A673 (cell line): ENCODE measurements at regions not wholly inside any gene's neighbourhood (a gene's known extent, or its start where the extent isn't known, plus 50 kb on each side); places are given as distances from the start of the nearest gene placed in this dataset.
A peak's percentile ranks its signal among the peaks of the same experiment; 100 is the strongest.

ENCODE experiments used
- BruUV-seq: library from RNA; stranded (reverse); fragments of 400-500 nt; replicated peaks from 2 replicates; lab custom pipeline; 2021; lab: Mats Ljungman, UMichigan
- CTCF ChIA-PET: fragments of 300-600 bp; sonication (Branson Sonifier 250); formaldehyde crosslinking; loops from one replicate; lab custom pipeline; 2022; ENCODE audit warnings: antibody characterized with exemption; lab: Charles Lee
- POLR2A ChIA-PET: fragments of 300-600 bp; sonication (Branson Sonifier 250); formaldehyde crosslinking; loops from one replicate; lab custom pipeline; 2022; ENCODE audit warnings: antibody characterized with exemption; ENCODE audit not compliant: low non-redundant PET; lab: Charles Lee
- DNase-seq: peaks from one replicate; pipeline ENCODE4 v3.0.0-alpha.2; 2015; ENCODE audit warnings: low spot score
- H3K27ac ChIP-seq: fragments of 200-600 bp; sonication (generic); 2 replicates; pipeline ENCODE4 v1.5.1; 2016; ENCODE audit warnings: mixed run types, low read depth, mild to moderate bottlenecking, mixed read lengths, antibody characterized with exemption, low read length; ENCODE audit not compliant: poor library complexity, severe bottlenecking
- H3K27me3 ChIP-seq: fragments of 200-600 bp; sonication (generic); replicated peaks from 2 replicates; pipeline ENCODE4 v1.6.1; 2017; ENCODE audit warnings: mixed run types, low read depth, mild to moderate bottlenecking, mixed read lengths, antibody characterized with exemption, low read length; ENCODE audit not compliant: insufficient read depth, poor library complexity
- H3K36me3 ChIP-seq: fragments of 200-600 bp; sonication (generic); 2 replicates; pipeline ENCODE4 v1.6.1; 2016; ENCODE audit warnings: mixed run types, mild to moderate bottlenecking, mixed read lengths, antibody characterized with exemption, low read length; ENCODE audit not compliant: insufficient read depth, poor library complexity, severe bottlenecking
- H3K4me1 ChIP-seq: fragments of 200-600 bp; sonication (generic); 2 replicates; pipeline ENCODE4 v1.6.1; 2017; ENCODE audit warnings: mixed run types, mild to moderate bottlenecking, mixed read lengths, antibody characterized with exemption, low read length; ENCODE audit not compliant: insufficient read depth, poor library complexity, severe bottlenecking
- H3K4me3 ChIP-seq: fragments of 200-600 bp; sonication (generic); 2 replicates; pipeline ENCODE4 v1.5.1; 2016; ENCODE audit warnings: low read depth, mixed run types, mild to moderate bottlenecking, mixed read lengths, low read length; ENCODE audit not compliant: poor library complexity, severe bottlenecking
- H3K9me3 ChIP-seq: fragments of 200-600 bp; sonication (generic); 2 replicates; pipeline ENCODE4 v1.6.1; 2016; ENCODE audit warnings: mixed run types, low read depth, mild to moderate bottlenecking, mixed read lengths, antibody characterized with exemption, low read length; ENCODE audit not compliant: poor library complexity, severe bottlenecking
- CTCF ChIP-seq: fragments of 300-800, 200-600 bp; sonication (generic); conservative IDR thresholded peaks from 2 replicates; pipeline ENCODE4 v1.5.1; 2017; ENCODE audit warnings: low read depth, mild to moderate bottlenecking, antibody characterized with exemption, low read length, moderate library complexity, mixed read lengths
- EZH2 ChIP-seq: fragments of 200-600 bp; sonication (generic); IDR thresholded peaks from 2 replicates; pipeline ENCODE4 v1.6.1; 2017; ENCODE audit warnings: borderline replicate concordance, low read depth, mild to moderate bottlenecking, mixed read lengths, antibody characterized with exemption, low read length; ENCODE audit not compliant: poor library complexity, severe bottlenecking
- intact Hi-C: fragments of 100-400 bp; cut with micrococcal nuclease; formaldehyde crosslinking; loops from one replicate; pipeline ENCODE4 v1.10.0; 2022; ENCODE audit not compliant: unreplicated experiment

- ChIA-PET POLR2A (no interaction called here), CTCF (no interaction called here)
- Histone ChIP-seq H3K9me3 (no peaks in the 10 kb centered on the region), H3K27ac (no peak overlapping the region), H3K27me3 (no peaks in the 10 kb centered on the region), H3K36me3 (no peaks in the 10 kb centered on the region), H3K4me1 (no peaks in the 10 kb centered on the region), H3K4me3 (no peak overlapping the region)
- no peak for DNase-seq
- intact Hi-C loops = no loop called here
- no TSS peak for BruUV-seq
- TF ChIP-seq EZH2 = no peak
- TF ChIP-seq CTCF = no peak
Observed at GRCh38 chr14:97428808-97429440, 631.7 kb downstream of the VRK1 start.

- intact Hi-C loops = no loop called here
- no peak overlapping the region for H3K4me3 ChIP-seq
- no peaks in the 10 kb centered on the region for H3K4me1 ChIP-seq
- CTCF ChIA-PET = no interaction called here
- no peak for TF ChIP-seq CTCF
- TF ChIP-seq EZH2 = no peak
- POLR2A ChIA-PET = interaction anchor here (0.6 kb wide), 1 partner anchor 25 kb away, joined by 3 read pairs; no protein-coding TSS in a partner anchor
- BruUV-seq = no TSS peak
- no peaks in the 10 kb centered on the region for H3K36me3 ChIP-seq
- H3K27me3 ChIP-seq = no peaks in the 10 kb centered on the region
- H3K9me3 ChIP-seq = no peaks in the 10 kb centered on the region
- no peak overlapping the region for H3K27ac ChIP-seq
- no peak for DNase-seq
Observed at GRCh38 chr14:97432586-97432985, 635.4 kb downstream of the VRK1 start.

GRCh38 chr14:97441740-97442362 is 644.7 kb downstream of the VRK1 start:
- Histone ChIP-seq H3K27me3 (no peaks in the 10 kb centered on the region), H3K9me3 (no peaks in the 10 kb centered on the region), H3K27ac (no peak overlapping the region), H3K4me3 (no peak overlapping the region), H3K4me1 (peaks cover 7% of the 10 kb centered on the region), H3K36me3 (no peaks in the 10 kb centered on the region)
- ChIA-PET CTCF (no interaction called here), POLR2A (no interaction called here)
- TF ChIP-seq CTCF (no peak), EZH2 (no peak)
- BruUV-seq = no TSS peak
- intact Hi-C loops = no loop called here
- DNase-seq = peak; percentile 19
